SHP77 treated with DMSO at 0.1 percent for 48 hours (cell line): ENCODE measurements at regions not wholly inside any gene's neighbourhood (a gene's known extent, or its start where the extent isn't known, plus 50 kb on each side); places are given as distances from the start of the nearest gene placed in this dataset.

ENCODE experiments used
- DNase-seq: peaks from one replicate; lab custom pipeline; 2025; lab: John Stamatoyannopoulos, UW

- no peak for DNase-seq
These were observed 274.5 kb downstream of the PRR16 start for GRCh38 chr5:120738568-120738967.

- DNase-seq = no peak
These were observed 276.9 kb downstream of the PRR16 start for GRCh38 chr5:120740989-120741388.

GRCh38 chr5:120748474-120748873 lies 284.4 kb downstream of the PRR16 start:
- no peak for DNase-seq

DNA sequence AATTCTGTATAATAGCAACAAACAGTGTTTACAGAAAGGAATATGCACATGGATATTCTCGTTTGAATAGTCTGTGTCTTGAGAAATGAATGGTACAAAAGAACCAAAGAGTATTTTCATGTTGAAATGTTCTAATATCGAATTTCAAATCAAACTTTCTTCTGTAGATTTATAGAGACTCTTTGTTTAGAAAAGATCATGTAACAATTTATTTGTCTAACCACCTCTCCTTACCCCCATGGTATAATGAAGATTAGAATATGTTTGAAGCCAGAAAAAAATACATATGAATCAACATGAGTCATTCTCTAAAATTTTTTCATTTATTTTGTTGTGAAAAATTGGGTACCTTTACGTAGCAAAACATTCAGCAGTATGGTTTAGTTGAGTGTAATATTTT lies 285.6 kb downstream of the PRR16 start:
- DNase-seq = no peak

- no peak for DNase-seq
These were observed 295.5 kb downstream of the PRR16 start for GRCh38 chr5:120759587-120759986.

DNA sequence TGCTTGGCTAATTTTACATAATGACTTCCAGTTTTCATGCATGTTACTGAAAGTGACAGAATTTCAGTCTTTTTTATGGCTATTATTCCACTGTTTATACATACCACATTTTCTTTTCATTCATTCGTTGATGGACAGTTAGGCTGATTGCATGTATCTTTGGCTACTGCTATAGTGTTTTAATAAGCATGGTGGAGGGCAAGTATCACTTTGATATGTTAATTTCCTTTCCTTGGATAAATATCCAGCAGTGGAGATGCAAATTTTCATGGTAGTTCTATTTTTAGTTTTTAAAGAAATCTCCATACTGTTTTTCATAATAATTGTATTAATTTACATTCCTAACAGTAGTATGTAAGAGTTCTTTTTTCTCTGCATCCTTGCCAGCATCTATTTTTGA lies 297.9 kb downstream of the PRR16 start:
- DNase-seq = no peak

GRCh38 chr5:120765189-120765588 lies 301.1 kb downstream of the PRR16 start:
- no peak for DNase-seq

DNA sequence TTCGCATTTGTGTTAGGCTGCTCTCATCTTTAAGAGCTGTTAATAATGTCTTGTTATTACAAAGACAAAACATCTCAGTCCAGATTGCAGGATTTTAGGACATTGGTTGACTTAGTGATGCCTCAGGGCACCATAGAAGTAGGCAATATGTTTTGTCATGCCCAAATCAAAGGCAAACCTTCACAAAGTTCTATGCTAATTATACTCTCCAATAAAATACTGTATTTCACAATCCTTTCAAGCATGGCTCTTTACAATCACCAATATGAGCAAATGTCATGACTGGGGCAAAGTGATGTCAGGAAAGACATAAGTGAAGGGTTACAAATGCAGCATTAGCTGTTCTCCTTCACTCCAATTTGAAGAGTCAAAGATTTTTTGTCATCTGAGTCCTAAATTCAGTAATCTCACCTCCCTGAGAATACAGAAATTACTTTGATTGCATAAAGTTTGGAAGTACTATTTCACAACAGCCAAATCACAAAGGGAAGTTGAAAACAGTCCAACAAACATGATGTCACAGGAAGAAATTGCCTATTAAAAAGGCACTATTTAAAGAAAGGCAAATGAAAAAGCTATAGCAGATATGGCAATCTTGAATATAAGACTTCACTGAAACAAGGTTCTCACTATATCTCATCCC lies 303.2 kb downstream of the PRR16 start:
- DNase-seq = no peak

GRCh38 chr5:120769312-120769872 lies 305.3 kb downstream of the PRR16 start:
- no peak for DNase-seq

DNA sequence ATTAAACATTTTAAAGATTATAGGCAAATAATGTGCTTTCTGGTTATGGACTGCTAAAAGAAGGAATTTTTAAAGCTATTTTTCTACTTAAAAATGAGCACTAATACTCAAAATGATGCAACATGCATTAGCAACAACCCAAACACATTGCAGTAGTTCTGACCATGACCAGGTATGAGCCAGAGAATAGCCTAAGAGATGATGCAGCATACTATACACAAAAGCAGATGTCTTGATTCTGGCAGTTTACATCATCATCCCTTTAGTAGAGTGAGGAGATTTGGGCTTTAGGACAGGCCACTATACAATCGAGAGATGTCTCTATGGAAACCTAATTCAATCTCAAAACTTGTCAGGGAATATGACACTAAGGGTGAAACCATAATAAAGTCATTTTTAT lies 307.1 kb downstream of the PRR16 start:
- no peak for DNase-seq

- no peak for DNase-seq
These were observed 314.7 kb downstream of the PRR16 start for GRCh38 chr5:120778491-120779484.

GRCh38 chr5:120779674-120780073 lies 315.6 kb downstream of the PRR16 start:
- DNase-seq = no peak

DNA sequence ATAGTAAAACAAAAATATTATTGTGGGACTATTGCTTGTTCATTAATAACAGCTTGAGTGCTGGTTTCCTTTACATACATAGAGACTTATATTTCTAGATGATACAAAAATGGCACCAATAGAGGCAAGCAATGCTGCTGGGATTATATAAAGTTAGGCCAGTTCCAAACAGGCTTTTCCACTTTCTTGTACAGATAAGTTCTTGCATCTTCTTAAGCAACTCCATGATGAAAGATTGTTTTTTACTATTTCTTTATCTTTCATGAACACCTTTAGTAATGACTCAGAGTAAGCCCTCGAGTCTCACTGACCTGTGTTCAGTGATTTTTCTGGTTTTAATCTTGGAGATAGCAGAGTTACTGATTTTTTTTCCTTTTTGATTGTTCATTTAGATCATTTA lies 324.4 kb downstream of the PRR16 start:
- no peak for DNase-seq

DNA sequence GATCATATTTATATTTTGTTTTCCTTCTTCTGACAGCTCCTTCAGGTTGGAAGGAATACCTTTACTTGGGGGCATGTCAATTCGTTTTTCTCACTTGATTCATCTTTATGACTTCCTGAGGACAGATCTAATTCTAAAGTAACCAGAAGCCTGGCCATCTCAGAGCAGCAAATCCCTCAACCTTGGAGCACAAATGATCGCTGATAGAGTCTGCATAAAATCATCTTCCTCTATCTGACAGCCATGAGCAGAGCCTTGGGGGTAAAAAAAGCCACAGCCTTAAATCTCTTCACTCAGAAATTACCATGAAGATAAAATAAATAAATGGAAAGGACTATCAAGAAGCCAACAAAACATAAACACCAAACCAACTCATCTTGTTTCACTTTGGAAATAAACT lies 325.8 kb downstream of the PRR16 start:
- DNase-seq = peak; percentile 9

GRCh38 chr5:120790339-120790738 lies 326.2 kb downstream of the PRR16 start:
- DNase-seq = peak; percentile 9

DNA sequence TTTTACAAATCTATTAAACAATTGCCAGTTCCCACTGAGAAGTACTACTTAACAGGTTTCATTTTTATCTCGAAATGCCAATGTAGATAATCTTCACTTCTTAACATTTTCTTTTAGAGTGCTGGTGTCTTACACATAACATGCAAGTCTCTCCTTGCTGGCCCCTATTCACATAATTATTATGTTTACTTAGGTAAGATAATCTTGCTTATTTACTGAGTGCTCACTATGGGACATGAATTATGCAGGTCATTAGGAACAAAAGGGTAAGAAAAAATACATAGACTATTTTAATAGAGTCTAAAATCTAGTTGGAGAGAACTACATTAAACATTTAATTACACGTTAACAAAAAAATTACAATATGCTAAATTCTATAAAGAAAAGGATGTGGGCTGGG lies 328.4 kb downstream of the PRR16 start:
- DNase-seq = no peak

- no peak for DNase-seq
These were observed 330.0 kb downstream of the PRR16 start for GRCh38 chr5:120794121-120794520.

DNA sequence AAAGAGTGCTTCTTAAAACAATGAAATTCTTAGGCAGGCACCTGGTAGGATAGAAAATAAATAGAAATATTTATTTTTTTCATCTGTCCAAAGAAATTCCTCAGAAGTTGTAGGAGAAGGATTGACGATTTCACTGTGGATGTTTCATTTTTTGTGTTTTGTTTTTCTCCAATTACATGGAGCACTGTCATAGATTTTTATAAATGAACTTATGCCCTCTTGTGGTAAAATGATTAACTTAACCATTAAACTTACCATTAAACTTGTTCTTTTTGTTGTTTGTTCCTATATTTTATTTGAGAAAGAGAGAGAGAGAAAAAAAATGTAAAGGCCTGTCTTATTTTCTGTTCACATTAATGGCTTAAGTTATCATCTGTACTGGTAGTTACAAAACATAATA lies 339.2 kb downstream of the PRR16 start:
- DNase-seq = no peak

- DNase-seq = no peak
These were observed 341.0 kb downstream of the PRR16 start for GRCh38 chr5:120805131-120805530.

GRCh38 chr5:120806202-120806601 lies 342.1 kb downstream of the PRR16 start:
- DNase-seq = no peak

DNA sequence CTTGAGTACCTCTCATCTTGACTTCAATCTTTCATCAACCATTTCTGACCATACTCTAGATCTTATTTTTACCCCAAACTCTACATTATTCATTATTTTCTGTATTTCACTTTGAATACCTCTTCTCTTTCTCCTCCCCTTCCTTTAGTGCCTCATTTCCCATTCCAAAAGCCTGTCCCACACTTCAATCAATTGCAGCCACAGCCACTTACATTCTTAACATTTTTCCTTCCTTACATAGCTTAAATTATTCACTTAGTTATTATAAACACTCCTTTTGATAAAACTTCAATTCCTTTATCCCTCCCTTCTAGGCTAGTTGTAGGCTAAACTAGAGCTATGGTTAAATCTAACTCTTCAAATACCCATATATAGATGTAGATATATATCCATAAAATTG lies 344.0 kb downstream of the PRR16 start:
- DNase-seq = no peak

GRCh38 chr5:120808606-120809005 lies 344.5 kb downstream of the PRR16 start:
- DNase-seq = no peak

- DNase-seq = no peak
These were observed 349.5 kb downstream of the PRR16 start for GRCh38 chr5:120813551-120813950.
